ENCODE measurements at regions not wholly inside any gene's neighbourhood (a gene's known extent, or its start where the extent isn't known, plus 50 kb on each side); places are given as distances from the start of the nearest gene placed in this dataset.

DNA sequence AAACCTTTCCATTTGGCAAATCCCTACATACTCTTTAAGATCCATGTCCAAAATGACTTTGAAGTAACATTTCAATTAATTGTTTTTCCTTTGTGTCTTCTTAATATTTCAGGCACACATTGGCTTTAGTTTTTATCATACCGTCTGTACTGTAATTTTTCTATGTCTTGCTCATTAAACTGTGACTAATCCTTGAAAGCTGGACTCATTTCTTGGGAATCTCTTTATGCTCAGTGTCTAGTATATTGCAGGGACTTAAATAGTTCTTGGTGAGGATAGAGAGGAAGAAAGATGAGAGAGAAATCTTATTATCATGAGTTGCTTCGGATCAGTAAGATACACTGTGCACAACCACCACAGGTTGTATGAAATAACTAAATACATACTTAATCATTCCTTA, 448.3 kb upstream of the ST6GAL2 start:
- CTCF ChIA-PET: no interaction called here
- Histone ChIP-seq H3K4me1 (no peaks in the 10 kb centered on the region), H3K4me3 (ENCODE audit: low read depth, low read length) (no peak overlapping the region), H3K36me3 (ENCODE audit: control insufficient read depth, insufficient read depth, low read length) (no peaks in the 10 kb centered on the region), H3K27me3 (replicated peaks; ENCODE audit: control insufficient read depth, insufficient read depth, low read length) (no peaks in the 10 kb centered on the region), H3K9me3 (no peaks in the 10 kb centered on the region)
- Mint-ChIP-seq H3K4me1 (ENCODE audit: low read depth, unreplicated experiment) (no peaks in the 10 kb centered on the region), H3K36me3 (ENCODE audit: insufficient read depth, unreplicated experiment) (no peaks in the 10 kb centered on the region), H3K27me3 (ENCODE audit: insufficient read depth, unreplicated experiment) (no peaks in the 10 kb centered on the region), H3K4me3 (ENCODE audit: unreplicated experiment) (no peak overlapping the region), H3K27ac (ENCODE audit: unreplicated experiment) (no peak overlapping the region), H3K9me3 (ENCODE audit: unreplicated experiment) (peaks cover 11% of the 10 kb centered on the region)
- POLR2A ChIA-PET: no interaction called here
- BruUV-seq (replicated peaks): no TSS peak
- intact Hi-C loops (cut with micrococcal nuclease; ENCODE audit: unreplicated experiment): no loop called here
- no peak for TF ChIP-seq CTCF (IDR thresholded peaks at IDR 0.05; ENCODE audit: insufficient read depth in 1 of 2, low read depth in 1 of 2, low read length in 1 of 2, severe bottlenecking in 1 of 2, unreplicated experiment in 1 of 2)
- DNase-seq: no peak

DNA sequence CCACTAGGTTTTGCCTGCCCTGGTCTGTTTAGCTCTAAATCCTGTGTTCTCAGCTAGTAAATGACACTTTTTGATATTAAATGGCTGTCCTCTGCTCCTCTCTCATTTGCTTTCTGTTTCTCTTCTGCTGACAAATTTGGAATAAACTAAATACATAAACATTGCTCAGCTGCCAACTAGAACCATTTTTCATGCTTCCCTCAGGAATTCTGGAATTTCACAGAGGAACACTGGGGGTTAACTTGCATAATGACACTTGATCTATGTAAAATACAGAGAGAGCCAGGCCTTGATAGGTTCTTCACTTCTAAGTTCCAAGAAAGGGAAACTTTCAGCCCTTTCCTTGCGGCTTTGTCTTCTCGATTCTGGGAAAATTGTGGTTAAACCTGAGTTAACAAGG, 450.6 kb upstream of the ST6GAL2 start:
- no peak overlapping the region for H3K27ac Mint-ChIP-seq (ENCODE audit: unreplicated experiment)
- BruUV-seq (replicated peaks): no TSS peak
- CTCF ChIA-PET: no interaction called here

DNA sequence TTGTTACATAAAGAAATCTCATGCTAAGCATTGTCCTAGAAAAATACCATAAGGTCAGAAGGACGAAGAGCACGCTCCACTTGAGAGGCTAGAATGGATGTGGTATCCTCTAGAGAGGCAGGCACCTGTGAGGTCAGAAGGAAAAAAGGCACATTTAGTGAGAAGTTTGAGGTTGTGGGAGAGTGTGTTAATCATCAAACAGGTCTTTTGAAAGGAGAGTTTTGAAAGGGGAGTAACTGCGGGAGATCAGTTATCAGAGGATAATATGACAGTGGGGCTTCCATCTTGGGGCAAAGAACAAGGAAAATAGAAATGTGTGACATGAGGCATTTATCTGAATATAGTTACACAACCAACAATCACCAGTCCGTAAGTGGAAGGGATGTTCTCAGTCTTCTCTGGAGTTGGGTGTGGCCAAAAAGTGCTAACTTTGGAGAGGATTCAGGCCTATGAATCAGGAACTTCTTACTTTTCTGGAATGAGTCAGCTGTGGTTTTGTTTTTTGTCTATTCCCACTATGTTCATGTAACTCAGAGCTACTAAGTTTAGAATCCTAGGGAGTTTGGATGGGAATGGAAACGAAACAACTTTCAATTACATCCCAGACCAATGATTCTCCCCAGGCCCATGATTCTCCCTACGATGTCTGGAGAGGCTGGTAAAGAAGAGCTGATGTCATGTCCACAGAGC, 451.4 kb upstream of the ST6GAL2 start:
- Histone ChIP-seq H3K27me3 (replicated peaks; ENCODE audit: control insufficient read depth, insufficient read depth, low read length) (no peaks in the 10 kb centered on the region), H3K36me3 (ENCODE audit: control insufficient read depth, insufficient read depth, low read length) (no peaks in the 10 kb centered on the region), H3K4me1 (no peaks in the 10 kb centered on the region), H3K4me3 (ENCODE audit: low read depth, low read length) (no peak overlapping the region), H3K9me3 (no peaks in the 10 kb centered on the region)
- Mint-ChIP-seq H3K9me3 (ENCODE audit: unreplicated experiment) (no peaks in the 10 kb centered on the region), H3K4me3 (ENCODE audit: unreplicated experiment) (no peak overlapping the region), H3K36me3 (ENCODE audit: insufficient read depth, unreplicated experiment) (no peaks in the 10 kb centered on the region), H3K27ac (ENCODE audit: unreplicated experiment) (no peak overlapping the region), H3K27me3 (ENCODE audit: insufficient read depth, unreplicated experiment) (no peaks in the 10 kb centered on the region), H3K4me1 (ENCODE audit: low read depth, unreplicated experiment) (no peaks in the 10 kb centered on the region)
- CTCF ChIA-PET: no interaction called here
- POLR2A ChIA-PET: no interaction called here
- DNase-seq: no peak
- intact Hi-C loops (cut with micrococcal nuclease; ENCODE audit: unreplicated experiment): no loop called here
- TF ChIP-seq CTCF (IDR thresholded peaks at IDR 0.05; ENCODE audit: insufficient read depth in 1 of 2, low read depth in 1 of 2, low read length in 1 of 2, severe bottlenecking in 1 of 2, unreplicated experiment in 1 of 2): no peak
- BruUV-seq (replicated peaks): no TSS peak

More for the DNA sequence above, 450.6 kb upstream of the ST6GAL2 start:
- POLR2A ChIA-PET: no interaction called here
- no peak for DNase-seq
- no peaks in the 10 kb centered on the region for H3K9me3 ChIP-seq
- H3K4me3 Mint-ChIP-seq (ENCODE audit: unreplicated experiment): no peak overlapping the region
- no peaks in the 10 kb centered on the region for H3K4me1 Mint-ChIP-seq (ENCODE audit: low read depth, unreplicated experiment)
- H3K36me3 Mint-ChIP-seq (ENCODE audit: insufficient read depth, unreplicated experiment): no peaks in the 10 kb centered on the region
- no peaks in the 10 kb centered on the region for H3K36me3 ChIP-seq (ENCODE audit: control insufficient read depth, insufficient read depth, low read length)
- no peaks in the 10 kb centered on the region for H3K4me1 ChIP-seq
- no peaks in the 10 kb centered on the region for H3K27me3 ChIP-seq (replicated peaks; ENCODE audit: control insufficient read depth, insufficient read depth, low read length)
- intact Hi-C loops (cut with micrococcal nuclease; ENCODE audit: unreplicated experiment): no loop called here
- no peaks in the 10 kb centered on the region for H3K27me3 Mint-ChIP-seq (ENCODE audit: insufficient read depth, unreplicated experiment)
- TF ChIP-seq CTCF (IDR thresholded peaks at IDR 0.05; ENCODE audit: insufficient read depth in 1 of 2, low read depth in 1 of 2, low read length in 1 of 2, severe bottlenecking in 1 of 2, unreplicated experiment in 1 of 2): no peak
- H3K4me3 ChIP-seq (ENCODE audit: low read depth, low read length): no peak overlapping the region
- no peaks in the 10 kb centered on the region for H3K9me3 Mint-ChIP-seq (ENCODE audit: unreplicated experiment)
